Caco-2 (cell line): ENCODE measurements at regions not wholly inside any gene's neighbourhood (a gene's known extent, or its start where the extent isn't known, plus 50 kb on each side); places are given as distances from the start of the nearest gene placed in this dataset.

ENCODE experiments used
- BruUV-seq: library from RNA; stranded (reverse); fragments of 400-500 nt; replicated peaks from 2 replicates; lab custom pipeline; 2021; lab: Mats Ljungman, UMichigan
- CTCF ChIA-PET: fragments of 300-600 bp; sonication (Branson Sonifier 250); formaldehyde crosslinking; loops from one replicate; lab custom pipeline; 2022; ENCODE audit warnings: antibody characterized with exemption; lab: Charles Lee
- POLR2A ChIA-PET: fragments of 300-600 bp; sonication (Branson Sonifier 250); formaldehyde crosslinking; loops from one replicate; lab custom pipeline; 2022; ENCODE audit warnings: antibody characterized with exemption; lab: Charles Lee
- DNase-seq, 2 experiments: peaks; one replicate each; pipeline versions ENCODE4 v3.0.0 to v3.0.0-alpha.2; 2020 to 2022
- H3K27me3 ChIP-seq: replicated peaks from 2 replicates; pipeline ENCODE4 v1.6.0; 2011; ENCODE audit warnings: low read length; ENCODE audit not compliant: control insufficient read depth, insufficient read depth
- H3K36me3 ChIP-seq: 2 replicates; pipeline ENCODE4 v1.5.1; 2011; ENCODE audit warnings: low read length; ENCODE audit not compliant: control insufficient read depth, insufficient read depth
- H3K4me1 ChIP-seq: fragments of 250-450 bp; sonication (Bioruptor Pico); 2 replicates; pipeline ENCODE4 v1.5.1; 2020; ENCODE audit warnings: mild to moderate bottlenecking
- H3K4me3 ChIP-seq: 2 replicates; pipeline ENCODE4 v1.5.1; 2011; ENCODE audit warnings: low read depth, mild to moderate bottlenecking, control low read depth, low read length
- H3K9me3 ChIP-seq: fragments of 250-450 bp; sonication (Bioruptor Pico); 2 replicates; pipeline ENCODE4 v1.5.1; 2020; ENCODE audit warnings: mild to moderate bottlenecking, moderate library complexity
- H3K27ac Mint-ChIP-seq: one replicate; pipeline ENCODE4 v1.8.0; 2022; ENCODE audit warnings: mixed read lengths; ENCODE audit not compliant: unreplicated experiment
- H3K27me3 Mint-ChIP-seq: one replicate; pipeline ENCODE4 v1.8.0; 2022; ENCODE audit warnings: mixed read lengths; ENCODE audit not compliant: insufficient read depth, unreplicated experiment
- H3K36me3 Mint-ChIP-seq: one replicate; pipeline ENCODE4 v1.8.0; 2022; ENCODE audit warnings: mild to moderate bottlenecking, mixed read lengths; ENCODE audit not compliant: insufficient read depth, unreplicated experiment
- H3K4me1 Mint-ChIP-seq: one replicate; pipeline ENCODE4 v1.8.0; 2022; ENCODE audit warnings: low read depth, mixed read lengths; ENCODE audit not compliant: unreplicated experiment
- H3K4me3 Mint-ChIP-seq: one replicate; pipeline ENCODE4 v1.8.0; 2022; ENCODE audit warnings: mild to moderate bottlenecking, moderate library complexity, mixed read lengths; ENCODE audit not compliant: unreplicated experiment
- H3K9me3 Mint-ChIP-seq: one replicate; pipeline ENCODE4 v1.8.0; 2022; ENCODE audit warnings: mixed read lengths; ENCODE audit not compliant: unreplicated experiment
- intact Hi-C: fragments of 100-400 bp; cut with micrococcal nuclease; formaldehyde crosslinking; loops from one replicate; pipeline ENCODE4 v1.10.0; 2022; ENCODE audit not compliant: unreplicated experiment
- TF ChIP-seq, protein P1 (sequence below), 2 experiments: fragments of 200-600 bp in 1 of 2; IDR thresholded peaks; 1 replicate in 1 of 2; 2 replicates in 1 of 2; pipeline versions ENCODE4 v1.5.1 to v1.8.0; 2011 to 2022; ENCODE audit warnings: antibody characterized with exemption in 1 of 2, control low read depth in 1 of 2, inconsistent platforms in 1 of 2, low read depth in 1 of 2, low read length in 1 of 2, mild to moderate bottlenecking in 1 of 2, moderate library complexity in 1 of 2; ENCODE audit not compliant: insufficient read depth in 1 of 2, severe bottlenecking in 1 of 2, unreplicated experiment in 1 of 2

DNA sequence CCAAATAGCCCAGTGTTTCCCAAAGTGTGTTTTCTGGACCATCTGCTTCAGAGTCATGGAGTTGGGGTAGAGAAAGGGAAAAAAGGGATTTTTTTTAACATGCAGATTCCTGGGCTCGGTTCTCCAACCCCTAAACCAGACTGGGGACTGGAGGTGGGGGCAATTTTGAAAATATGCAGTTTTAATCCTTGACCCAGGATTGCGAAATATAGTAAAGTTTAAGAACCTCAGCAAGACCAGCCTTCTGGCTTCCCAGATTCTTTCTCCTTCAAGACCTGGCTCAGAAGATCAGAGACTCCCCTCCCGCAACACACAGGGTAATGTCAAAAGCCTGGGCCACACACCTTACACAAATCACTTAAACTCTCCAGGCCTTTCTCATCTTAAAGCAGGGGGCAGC, 150.1 kb downstream of the PAH start:
- intact Hi-C loops: no loop called here
- H3K9me3 ChIP-seq: no peaks in the 10 kb centered on the region
- ChIA-PET CTCF (no interaction called here), POLR2A (no interaction called here)
- Mint-ChIP-seq H3K4me1 (peaks cover 7% of the 10 kb centered on the region), H3K27ac (no peak overlapping the region), H3K27me3 (peaks cover 11% of the 10 kb centered on the region), H3K36me3 (no peaks in the 10 kb centered on the region), H3K4me3 (no peak overlapping the region), H3K9me3 (no peaks in the 10 kb centered on the region)
- no peak overlapping the region for H3K4me3 ChIP-seq
- no peaks in the 10 kb centered on the region for H3K36me3 ChIP-seq
- no TSS peak for BruUV-seq
- no peaks in the 10 kb centered on the region for H3K27me3 ChIP-seq
- DNase-seq: no peak
- TF ChIP-seq, protein P1, sequence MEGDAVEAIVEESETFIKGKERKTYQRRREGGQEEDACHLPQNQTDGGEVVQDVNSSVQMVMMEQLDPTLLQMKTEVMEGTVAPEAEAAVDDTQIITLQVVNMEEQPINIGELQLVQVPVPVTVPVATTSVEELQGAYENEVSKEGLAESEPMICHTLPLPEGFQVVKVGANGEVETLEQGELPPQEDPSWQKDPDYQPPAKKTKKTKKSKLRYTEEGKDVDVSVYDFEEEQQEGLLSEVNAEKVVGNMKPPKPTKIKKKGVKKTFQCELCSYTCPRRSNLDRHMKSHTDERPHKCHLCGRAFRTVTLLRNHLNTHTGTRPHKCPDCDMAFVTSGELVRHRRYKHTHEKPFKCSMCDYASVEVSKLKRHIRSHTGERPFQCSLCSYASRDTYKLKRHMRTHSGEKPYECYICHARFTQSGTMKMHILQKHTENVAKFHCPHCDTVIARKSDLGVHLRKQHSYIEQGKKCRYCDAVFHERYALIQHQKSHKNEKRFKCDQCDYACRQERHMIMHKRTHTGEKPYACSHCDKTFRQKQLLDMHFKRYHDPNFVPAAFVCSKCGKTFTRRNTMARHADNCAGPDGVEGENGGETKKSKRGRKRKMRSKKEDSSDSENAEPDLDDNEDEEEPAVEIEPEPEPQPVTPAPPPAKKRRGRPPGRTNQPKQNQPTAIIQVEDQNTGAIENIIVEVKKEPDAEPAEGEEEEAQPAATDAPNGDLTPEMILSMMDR (IDR thresholded peaks at IDR 0.05; ENCODE audit: insufficient read depth in 1 of 2, low read depth in 1 of 2, low read length in 1 of 2, severe bottlenecking in 1 of 2, unreplicated experiment in 1 of 2): no peak
- H3K4me1 ChIP-seq: no peaks in the 10 kb centered on the region

GRCh38 chr12:102765736-102766135, 151.3 kb downstream of the PAH start:
- Histone ChIP-seq H3K27me3 (no peaks in the 10 kb centered on the region), H3K9me3 (no peaks in the 10 kb centered on the region), H3K4me1 (no peaks in the 10 kb centered on the region), H3K36me3 (no peaks in the 10 kb centered on the region), H3K4me3 (no peak overlapping the region)
- no peak overlapping the region for H3K4me3 Mint-ChIP-seq
- H3K27ac Mint-ChIP-seq: no peak overlapping the region
- DNase-seq: no peak
- H3K36me3 Mint-ChIP-seq: no peaks in the 10 kb centered on the region
- BruUV-seq: no TSS peak
- intact Hi-C loops: no loop called here
- TF ChIP-seq, protein P1 (IDR thresholded peaks at IDR 0.05; ENCODE audit: insufficient read depth in 1 of 2, low read depth in 1 of 2, low read length in 1 of 2, severe bottlenecking in 1 of 2, unreplicated experiment in 1 of 2): no peak
- H3K4me1 Mint-ChIP-seq: peaks cover 7% of the 10 kb centered on the region
- POLR2A ChIA-PET: no interaction called here
- H3K27me3 Mint-ChIP-seq: peaks cover 11% of the 10 kb centered on the region
- H3K9me3 Mint-ChIP-seq: no peaks in the 10 kb centered on the region
- CTCF ChIA-PET: interaction anchor here (0.9 kb wide), 1 partner anchor 826 kb away, joined by 3 read pairs; no protein-coding TSS in a partner anchor

- Mint-ChIP-seq H3K9me3 (no peaks in the 10 kb centered on the region), H3K36me3 (no peaks in the 10 kb centered on the region), H3K4me3 (no peak overlapping the region), H3K27me3 (peaks cover 5% of the 10 kb centered on the region), H3K4me1 (peaks cover 7% of the 10 kb centered on the region), H3K27ac (no peak overlapping the region)
- H3K4me3 ChIP-seq: no peak overlapping the region
- ChIA-PET CTCF (no interaction called here), POLR2A (no interaction called here)
- no peaks in the 10 kb centered on the region for H3K27me3 ChIP-seq
- no TSS peak for BruUV-seq
- no peak for DNase-seq
- no peaks in the 10 kb centered on the region for H3K9me3 ChIP-seq
- TF ChIP-seq, protein P1 (IDR thresholded peaks at IDR 0.05; ENCODE audit: insufficient read depth in 1 of 2, low read depth in 1 of 2, low read length in 1 of 2, severe bottlenecking in 1 of 2, unreplicated experiment in 1 of 2): no peak
- intact Hi-C loops: no loop called here
- H3K36me3 ChIP-seq: no peaks in the 10 kb centered on the region
- no peaks in the 10 kb centered on the region for H3K4me1 ChIP-seq
These were observed 153.6 kb downstream of the PAH start for GRCh38 chr12:102763471-102763870.
